HG03432 (cell line): ENCODE measurements at regions not wholly inside any gene's neighbourhood (a gene's known extent, or its start where the extent isn't known, plus 50 kb on each side); places are given as distances from the start of the nearest gene placed in this dataset.
"Not testable (repeated sequence)": the region's sequence is repeated elsewhere in the genome, so short reads cannot be mapped to it uniquely, and the experiment has no call there.

Experiments
- ATAC-seq: cut with Tn5 transposase; IDR thresholded peaks from one replicate; pipeline ENCODE4 v1.9.1; 2021; ENCODE audit warnings: mild to moderate bottlenecking, moderate library complexity; ENCODE audit not compliant: unreplicated experiment

- ATAC-seq = no peak
These were observed 888.0 kb downstream of the TRAM1L1 start for GRCh38 chr4:116197317-116197809.

- ATAC-seq = no peak
These were observed 902.1 kb downstream of the TRAM1L1 start for GRCh38 chr4:116183241-116183640.

GRCh38 chr4:116180157-116180601 is 905.2 kb downstream of the TRAM1L1 start:
- ATAC-seq = peak; percentile 45

GRCh38 chr4:116151371-116151770 is 934.0 kb downstream of the TRAM1L1 start:
- ATAC-seq = not testable (repeated sequence)

GRCh38 chr4:116150152-116150551 is 935.2 kb downstream of the TRAM1L1 start:
- ATAC-seq = no peak

GRCh38 chr4:116143198-116143597 is 942.2 kb downstream of the TRAM1L1 start:
- ATAC-seq = no peak

- no peak for ATAC-seq
These were observed 952.4 kb downstream of the TRAM1L1 start for GRCh38 chr4:116132946-116133345.

GRCh38 chr4:116126794-116127193 is 958.6 kb downstream of the TRAM1L1 start:
- no peak for ATAC-seq

- no peak for ATAC-seq
These were observed 963.3 kb downstream of the TRAM1L1 start for GRCh38 chr4:116122124-116122523.

GRCh38 chr4:116118221-116118620 is 967.2 kb downstream of the TRAM1L1 start:
- ATAC-seq = no peak

GRCh38 chr4:116112861-116113260 is 972.5 kb downstream of the TRAM1L1 start:
- not testable (repeated sequence) for ATAC-seq

- ATAC-seq = no peak
These were observed 974.7 kb downstream of the TRAM1L1 start for GRCh38 chr4:116110713-116111112.

GRCh38 chr4:116108606-116109005 is 976.8 kb downstream of the TRAM1L1 start:
- ATAC-seq = no peak

- ATAC-seq = no peak
These were observed 984.1 kb downstream of the TRAM1L1 start for GRCh38 chr4:116101321-116101720.

GRCh38 chr4:116099596-116099995 is 985.8 kb downstream of the TRAM1L1 start:
- ATAC-seq = no peak

GRCh38 chr4:116097353-116097752 is 983.9 kb upstream of the NDST4 start:
- not testable (repeated sequence) for ATAC-seq

GRCh38 chr4:116092961-116093360 is 979.5 kb upstream of the NDST4 start:
- no peak for ATAC-seq

- ATAC-seq = no peak
These were observed 975.4 kb upstream of the NDST4 start for GRCh38 chr4:116088771-116089170.

- no peak for ATAC-seq
These were observed 969.5 kb upstream of the NDST4 start for GRCh38 chr4:116082808-116083366.

GRCh38 chr4:116073051-116073450 is 959.6 kb upstream of the NDST4 start:
- no peak for ATAC-seq

GRCh38 chr4:116070283-116070682 is 956.9 kb upstream of the NDST4 start:
- no peak for ATAC-seq

GRCh38 chr4:116066711-116067245 is 953.4 kb upstream of the NDST4 start:
- peak; percentile 53 for ATAC-seq

- ATAC-seq = no peak
These were observed 950.9 kb upstream of the NDST4 start for GRCh38 chr4:116064331-116064730.
